ENCODE measurements at regions not wholly inside any gene's neighbourhood (a gene's known extent, or its start where the extent isn't known, plus 50 kb on each side); places are given as distances from the start of the nearest gene placed in this dataset.

GRCh38 chr13:107864543-107865317, 350.6 kb downstream of the LIG4 start:
- Histone ChIP-seq H3K4me3 (ENCODE audit: low read depth, low read length) (no peak overlapping the region), H3K27me3 (ENCODE audit: control insufficient read depth, insufficient read depth, low read length) (peaks cover 14% of the 10 kb centered on the region), H3K36me3 (ENCODE audit: control insufficient read depth, insufficient read depth, low read length) (no peaks in the 10 kb centered on the region)
- DNase-seq (ENCODE audit: low read depth) (peak; percentile 34), FAIRE-seq (no peak)
- no peak for TF ChIP-seq CTCF (IDR thresholded peaks at IDR 0.05; ENCODE audit: insufficient read depth, low read length, severe bottlenecking)

GRCh38 chr13:107860284-107860683, 355.1 kb downstream of the LIG4 start:
- FAIRE-seq: no peak
- DNase-seq (ENCODE audit: low read depth): no peak
- no peak overlapping the region for H3K4me3 ChIP-seq (ENCODE audit: low read depth, low read length)
- no peak for TF ChIP-seq CTCF (IDR thresholded peaks at IDR 0.05; ENCODE audit: insufficient read depth, low read length, severe bottlenecking)
- H3K36me3 ChIP-seq (ENCODE audit: control insufficient read depth, insufficient read depth, low read length): no peaks in the 10 kb centered on the region
- H3K27me3 ChIP-seq (ENCODE audit: control insufficient read depth, insufficient read depth, low read length): peaks cover 2% of the 10 kb centered on the region

GRCh38 chr13:107854880-107855279, 360.5 kb downstream of the LIG4 start:
- TF ChIP-seq CTCF (IDR thresholded peaks at IDR 0.05; ENCODE audit: insufficient read depth, low read length, severe bottlenecking): no peak
- FAIRE-seq (no peak), DNase-seq (ENCODE audit: low read depth) (no peak)
- no peaks in the 10 kb centered on the region for H3K36me3 ChIP-seq (ENCODE audit: control insufficient read depth, insufficient read depth, low read length)
- no peaks in the 10 kb centered on the region for H3K27me3 ChIP-seq (ENCODE audit: control insufficient read depth, insufficient read depth, low read length)
- no peak overlapping the region for H3K4me3 ChIP-seq (ENCODE audit: low read depth, low read length)

- H3K4me3 ChIP-seq (ENCODE audit: low read depth, low read length): no peak overlapping the region
- no peak for TF ChIP-seq CTCF (IDR thresholded peaks at IDR 0.05; ENCODE audit: insufficient read depth, low read length, severe bottlenecking)
- FAIRE-seq (no peak), DNase-seq (ENCODE audit: low read depth) (no peak)
- no peaks in the 10 kb centered on the region for H3K36me3 ChIP-seq (ENCODE audit: control insufficient read depth, insufficient read depth, low read length)
- H3K27me3 ChIP-seq (ENCODE audit: control insufficient read depth, insufficient read depth, low read length): no peaks in the 10 kb centered on the region
These were observed 363.3 kb downstream of the LIG4 start for GRCh38 chr13:107852072-107852471.

- no peak for DNase-seq (ENCODE audit: low read depth)
- no peaks in the 10 kb centered on the region for H3K27me3 ChIP-seq (ENCODE audit: control insufficient read depth, insufficient read depth, low read length)
- FAIRE-seq: no peak
- no peaks in the 10 kb centered on the region for H3K36me3 ChIP-seq (ENCODE audit: control insufficient read depth, insufficient read depth, low read length)
- no peak for TF ChIP-seq CTCF (IDR thresholded peaks at IDR 0.05; ENCODE audit: insufficient read depth, low read length, severe bottlenecking)
- H3K4me3 ChIP-seq (ENCODE audit: low read depth, low read length): no peak overlapping the region
These were observed 363.7 kb downstream of the LIG4 start for GRCh38 chr13:107851670-107852069.

GRCh38 chr13:107847406-107847805, 367.9 kb downstream of the LIG4 start:
- DNase-seq (ENCODE audit: low read depth) (no peak), FAIRE-seq (no peak)
- Histone ChIP-seq H3K4me3 (ENCODE audit: low read depth, low read length) (no peak overlapping the region), H3K36me3 (ENCODE audit: control insufficient read depth, insufficient read depth, low read length) (no peaks in the 10 kb centered on the region), H3K27me3 (ENCODE audit: control insufficient read depth, insufficient read depth, low read length) (no peaks in the 10 kb centered on the region)
- TF ChIP-seq CTCF (IDR thresholded peaks at IDR 0.05; ENCODE audit: insufficient read depth, low read length, severe bottlenecking): no peak

Data from bronchial epithelial cell (primary cell).